Lung (tissue), 11 donors: ENCODE measurements at regions not wholly inside any gene's neighbourhood (a gene's known extent, or its start where the extent isn't known, plus 50 kb on each side); places are given as distances from the start of the nearest gene placed in this dataset.

ENCODE experiments used
- ATAC-seq: fragments of 200-7000 bp; cut with Tn5 transposase; one replicate; pipeline ENCODE4 v1.9.1; 2020; ENCODE audit warnings: moderate number of reproducible peaks; ENCODE audit not compliant: insufficient read depth, low FRiP score
- DNase-seq, 3 donors: peaks; one replicate each; pipeline ENCODE4 v3.0.0-alpha.2; 2013 to 2017
- H3K27ac ChIP-seq, 2 donors: one replicate each; pipeline ENCODE4 v1.5.1; 2013; ENCODE audit warnings: mild to moderate bottlenecking in 2 of 2, moderate library complexity in 2 of 2, control low read depth in 1 of 2, inconsistent platforms in 1 of 2, low read depth in 1 of 2, low read length in 1 of 2
- H3K27me3 ChIP-seq, 3 donors: one replicate each; pipeline ENCODE4 v1.5.1; 2013; ENCODE audit warnings: low read length in 2 of 3; ENCODE audit not compliant: control insufficient read depth in 3 of 3, insufficient read depth in 3 of 3
- H3K36me3 ChIP-seq, 4 donors: one replicate each; pipeline ENCODE4 v1.5.1; 2013; ENCODE audit warnings: low read length in 4 of 4, mild to moderate bottlenecking in 1 of 4, moderate library complexity in 1 of 4; ENCODE audit not compliant: control insufficient read depth in 4 of 4, insufficient read depth in 4 of 4
- H3K4me1 ChIP-seq, 5 donors: one replicate each; pipeline ENCODE4 v1.5.1; 2013; ENCODE audit warnings: low read length in 5 of 5, mild to moderate bottlenecking in 2 of 5, moderate library complexity in 1 of 5; ENCODE audit not compliant: control insufficient read depth in 5 of 5, insufficient read depth in 5 of 5
- H3K4me3 ChIP-seq: one replicate; pipeline ENCODE4 v1.5.1; 2013; ENCODE audit warnings: mild to moderate bottlenecking, control low read depth, moderate library complexity
- H3K9ac ChIP-seq, 2 donors: one replicate each; pipeline ENCODE4 v1.5.1; 2013; ENCODE audit warnings: low read length in 2 of 2, control low read depth in 1 of 2; ENCODE audit not compliant: insufficient read depth in 1 of 2
- H3K9me3 ChIP-seq, 4 donors: one replicate each; pipeline ENCODE4 v1.5.1; 2013; ENCODE audit warnings: low read length in 3 of 4, mild to moderate bottlenecking in 1 of 4, moderate library complexity in 1 of 4; ENCODE audit not compliant: control insufficient read depth in 4 of 4, insufficient read depth in 3 of 4
- CTCF ChIP-seq: IDR thresholded peaks from 2 replicates; pipeline ENCODE4 v1.5.1; 2012; ENCODE audit warnings: mild to moderate bottlenecking; ENCODE audit errors: control extremely low read depth, extremely low read depth
- WGBS, 2 donors: extraction: QIAGEN DNeasy Blood & Tissue Kit; methylation state at CpG; one replicate each; pipeline ENCODE4 v1.1.7; 2013; 5-methylcytosine and 5-hydroxymethylcytosine counted together
- donor health status: control.
- donor health status: control.
- donor health status: Bipolar disorder and iron deficiency.
- donor health status: healthy.
- donor health status: DM: yes; HTN: yes; CAD: no.

GRCh38 chr15:93870583-93870982 is 360.8 kb upstream of the MCTP2 start:
- ATAC-seq, result no peak
- TF ChIP-seq CTCF, result no peak
- Histone ChIP-seq H3K9me3 (no peaks in the 10 kb centered on the region), H3K27ac (no peak overlapping the region), H3K36me3 (no peaks in the 10 kb centered on the region), H3K27me3 (no peaks in the 10 kb centered on the region), H3K4me1 (no peaks in the 10 kb centered on the region), H3K4me3 (no peak overlapping the region), H3K9ac (no peak overlapping the region)
- no peak for DNase-seq
- 90 to 96% methylated on average over 2 of the region's 2 CpGs for WGBS, 2 donors

DNA sequence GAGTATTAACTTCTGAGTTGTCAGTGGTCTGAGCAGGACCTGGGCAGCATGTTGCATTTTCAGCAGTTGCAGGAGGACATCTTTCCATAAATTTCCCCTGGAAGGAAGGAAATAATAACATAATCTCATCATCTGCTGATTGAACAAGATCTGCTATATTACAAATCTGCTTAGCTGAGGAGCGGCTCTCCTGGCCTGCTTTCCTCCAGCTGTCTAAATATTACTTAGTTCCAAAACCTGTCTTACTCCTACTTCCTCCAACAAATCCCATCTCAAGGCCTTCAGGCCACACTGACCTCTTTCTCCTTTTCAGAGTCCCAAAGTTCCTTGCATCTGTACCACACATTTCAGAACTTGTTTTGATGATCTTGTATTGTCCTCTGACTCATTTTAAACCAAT is 364.4 kb upstream of the MCTP2 start:
- H3K36me3 ChIP-seq, result no peaks in the 10 kb centered on the region
- no peaks in the 10 kb centered on the region for H3K27me3 ChIP-seq
- no peak for TF ChIP-seq CTCF
- no peaks in the 10 kb centered on the region for H3K4me1 ChIP-seq
- 59 to 67% methylated on average over 1 of the region's 1 CpG for WGBS, 2 donors
- no peaks in the 10 kb centered on the region for H3K9me3 ChIP-seq
- no peak overlapping the region for H3K4me3 ChIP-seq
- no peak overlapping the region for H3K9ac ChIP-seq
- ATAC-seq, result no peak
- no peak overlapping the region for H3K27ac ChIP-seq
- no peak for DNase-seq

DNA sequence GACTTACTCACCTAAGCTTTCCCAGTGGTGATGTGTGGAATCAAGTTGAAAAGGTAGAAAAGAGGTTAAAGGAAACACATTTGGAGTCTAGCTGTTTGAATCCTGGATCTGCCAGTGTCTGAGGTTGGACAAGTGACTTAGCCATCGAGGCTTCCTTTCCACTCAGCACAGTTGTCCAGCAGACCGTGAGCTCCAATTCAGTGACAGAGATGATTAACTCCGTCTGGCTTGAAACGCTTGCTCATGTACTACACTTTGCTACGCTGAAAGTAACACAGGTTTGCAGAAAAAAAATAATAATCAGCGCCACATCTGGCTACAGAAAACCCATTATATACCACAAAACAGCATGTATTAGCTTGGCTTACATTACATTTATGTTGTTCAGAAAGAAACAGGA is 364.9 kb upstream of the MCTP2 start:
- H3K9me3 ChIP-seq, result no peaks in the 10 kb centered on the region
- DNase-seq, result no peak
- no peaks in the 10 kb centered on the region for H3K4me1 ChIP-seq
- H3K27ac ChIP-seq, result no peak overlapping the region
- ATAC-seq, result no peak
- no peak overlapping the region for H3K9ac ChIP-seq
- no peak overlapping the region for H3K4me3 ChIP-seq
- TF ChIP-seq CTCF, result no peak
- no peaks in the 10 kb centered on the region for H3K27me3 ChIP-seq
- 59 to 83% methylated on average over 6 of the region's 6 CpGs for WGBS, 2 donors
- H3K36me3 ChIP-seq, result no peaks in the 10 kb centered on the region

DNA sequence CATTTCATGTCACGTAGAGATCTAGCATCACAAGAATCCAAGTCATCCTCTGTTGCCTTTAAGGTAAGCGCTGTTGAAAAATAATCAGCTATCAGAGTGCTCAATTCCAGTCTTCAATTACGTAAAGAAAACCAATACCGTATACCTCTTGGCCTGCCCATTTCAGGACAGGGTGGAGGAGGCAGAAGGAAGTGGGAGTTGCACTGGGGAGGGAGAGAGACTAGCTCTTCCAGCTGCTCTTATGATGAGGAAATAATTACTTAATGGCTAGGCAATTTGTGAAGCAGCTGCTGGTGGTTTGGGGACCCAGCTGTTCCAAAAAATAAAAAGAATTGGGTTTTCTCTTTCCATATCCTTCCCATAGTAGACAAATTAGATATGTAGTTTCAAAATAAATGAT is 365.8 kb upstream of the MCTP2 start:
- no peak for ATAC-seq
- no peak overlapping the region for H3K4me3 ChIP-seq
- H3K27me3 ChIP-seq, result no peaks in the 10 kb centered on the region
- H3K27ac ChIP-seq, result no peak overlapping the region
- H3K4me1 ChIP-seq, result no peaks in the 10 kb centered on the region
- no peaks in the 10 kb centered on the region for H3K9me3 ChIP-seq
- no peak overlapping the region for H3K9ac ChIP-seq
- 31 to 60% methylated on average over 4 of the region's 4 CpGs for WGBS, 2 donors
- no peak for TF ChIP-seq CTCF
- no peaks in the 10 kb centered on the region for H3K36me3 ChIP-seq
- DNase-seq, result peak; percentile 15 to 73 (median 63)
